Suprapubic skin (tissue), 4 donors: ENCODE measurements at regions not wholly inside any gene's neighbourhood (a gene's known extent, or its start where the extent isn't known, plus 50 kb on each side); places are given as distances from the start of the nearest gene placed in this dataset.

ENCODE experiments used
- EP300 ChIP-seq: sonication (generic); formaldehyde crosslinking; IDR thresholded peaks from one replicate; pipeline ENCODE4 v1.6.1; 2017; ENCODE audit warnings: antibody characterized with exemption
- POLR2A ChIP-seq, 2 donors: fragments of 450-650 bp; IDR thresholded peaks; one replicate each; pipeline ENCODE4 v1.6.1; 2017; ENCODE audit warnings: antibody characterized with exemption in 2 of 2, mild to moderate bottlenecking in 2 of 2, moderate library complexity in 2 of 2
- POLR2AphosphoS5 ChIP-seq, 3 donors: sonication (generic); formaldehyde crosslinking; IDR thresholded peaks; one replicate each; pipeline ENCODE4 v1.6.1; 2017; ENCODE audit warnings: antibody characterized with exemption in 3 of 3
- TF ChIP-seq, protein P1 (sequence below), 2 donors: fragments of 200-600 bp in 1 of 2; fragments of 450-650 bp in 1 of 2; sonication (generic) in 1 of 2; IDR thresholded peaks; one replicate each; pipeline ENCODE4 v1.5.1; 2016 to 2019; ENCODE audit warnings: antibody characterized with exemption in 2 of 2, mild to moderate bottlenecking in 1 of 2, moderate library complexity in 1 of 2

- TF ChIP-seq POLR2A (IDR thresholded peaks at IDR 0.05) (no peak), EP300 (no peak), POLR2AphosphoS5 (IDR thresholded peaks at IDR 0.05) (no peak)
- TF ChIP-seq, protein P1, sequence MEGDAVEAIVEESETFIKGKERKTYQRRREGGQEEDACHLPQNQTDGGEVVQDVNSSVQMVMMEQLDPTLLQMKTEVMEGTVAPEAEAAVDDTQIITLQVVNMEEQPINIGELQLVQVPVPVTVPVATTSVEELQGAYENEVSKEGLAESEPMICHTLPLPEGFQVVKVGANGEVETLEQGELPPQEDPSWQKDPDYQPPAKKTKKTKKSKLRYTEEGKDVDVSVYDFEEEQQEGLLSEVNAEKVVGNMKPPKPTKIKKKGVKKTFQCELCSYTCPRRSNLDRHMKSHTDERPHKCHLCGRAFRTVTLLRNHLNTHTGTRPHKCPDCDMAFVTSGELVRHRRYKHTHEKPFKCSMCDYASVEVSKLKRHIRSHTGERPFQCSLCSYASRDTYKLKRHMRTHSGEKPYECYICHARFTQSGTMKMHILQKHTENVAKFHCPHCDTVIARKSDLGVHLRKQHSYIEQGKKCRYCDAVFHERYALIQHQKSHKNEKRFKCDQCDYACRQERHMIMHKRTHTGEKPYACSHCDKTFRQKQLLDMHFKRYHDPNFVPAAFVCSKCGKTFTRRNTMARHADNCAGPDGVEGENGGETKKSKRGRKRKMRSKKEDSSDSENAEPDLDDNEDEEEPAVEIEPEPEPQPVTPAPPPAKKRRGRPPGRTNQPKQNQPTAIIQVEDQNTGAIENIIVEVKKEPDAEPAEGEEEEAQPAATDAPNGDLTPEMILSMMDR (IDR thresholded peaks at IDR 0.05) = no peak
These were observed 351.6 kb downstream of the ALG10 start for GRCh38 chr12:34373926-34374325.
